HEK293T (cell line): ENCODE measurements at regions not wholly inside any gene's neighbourhood (a gene's known extent, or its start where the extent isn't known, plus 50 kb on each side); places are given as distances from the start of the nearest gene placed in this dataset.

Experiments used
- ARNT ChIP-seq: fragments of 450-650 bp; IDR thresholded peaks from 2 replicates; pipeline ENCODE4 v1.6.1; 2017; ENCODE audit warnings: mild to moderate bottlenecking
- BHLHE40 ChIP-seq: fragments of 450-650 bp; IDR thresholded peaks from 2 replicates; pipeline ENCODE4 v1.6.1; 2016; ENCODE audit warnings: mild to moderate bottlenecking, moderate library complexity, borderline replicate concordance
- CTBP1 ChIP-seq: fragments of 450-650 bp; IDR thresholded peaks from 2 replicates; pipeline ENCODE4 v1.6.1; 2016; ENCODE audit warnings: borderline replicate concordance
- ELF4 ChIP-seq: fragments of 450-650 bp; IDR thresholded peaks from 2 replicates; pipeline ENCODE4 v1.6.1; 2017; ENCODE audit warnings: antibody characterized with exemption
- FOXA1 ChIP-seq: fragments of 450-650 bp; IDR thresholded peaks from 2 replicates; pipeline ENCODE4 v1.6.1; 2016; ENCODE audit warnings: mild to moderate bottlenecking
- FOXK2 ChIP-seq: fragments of 450-650 bp; IDR thresholded peaks from 2 replicates; pipeline ENCODE4 v1.6.1; 2016; ENCODE audit warnings: mild to moderate bottlenecking
- FOXM1 ChIP-seq: fragments of 450-650 bp; IDR thresholded peaks from 2 replicates; pipeline ENCODE4 v1.6.1; 2017; ENCODE audit warnings: mild to moderate bottlenecking, borderline replicate concordance
- HDGF ChIP-seq: fragments of 450-650 bp; IDR thresholded peaks from 2 replicates; pipeline ENCODE4 v1.6.1; 2017; ENCODE audit warnings: antibody characterized with exemption, borderline replicate concordance
- L3MBTL2 ChIP-seq: fragments of 450-650 bp; conservative IDR thresholded peaks from 2 replicates; pipeline ENCODE4 v1.6.1; 2016; ENCODE audit warnings: mild to moderate bottlenecking
- LEF1 ChIP-seq: fragments of 450-650 bp; IDR thresholded peaks from 2 replicates; pipeline ENCODE4 v1.6.1; 2017; ENCODE audit warnings: mild to moderate bottlenecking, borderline replicate concordance
- SP1 ChIP-seq: fragments of 450-650 bp; IDR thresholded peaks from 2 replicates; pipeline ENCODE4 v1.6.1; 2017
- TARDBP ChIP-seq: fragments of 450-650 bp; IDR thresholded peaks from 2 replicates; pipeline ENCODE4 v1.6.1; 2016

- TF ChIP-seq FOXA1 (no peak), TARDBP (no peak), ELF4 (no peak), SP1 (no peak), HDGF (no peak), CTBP1 (no peak), BHLHE40 (no peak), LEF1 (no peak), FOXM1 (no peak), ARNT (no peak), FOXK2 (no peak), L3MBTL2 (no peak)
These were observed 572.5 kb upstream of the ARRDC3 start for GRCh38 chr5:91955610-91956009.
